Colonic mucosa (tissue), 4 donors: ENCODE measurements at regions not wholly inside any gene's neighbourhood (a gene's known extent, or its start where the extent isn't known, plus 50 kb on each side); places are given as distances from the start of the nearest gene placed in this dataset.

Source experiments
- DNase-seq: peaks from one replicate; pipeline ENCODE4 v3.0.0-alpha.2; 2020
- H3K27ac ChIP-seq: fragments of 200-600 bp; one replicate; pipeline ENCODE4 v1.8.0; 2021
- H3K27me3 ChIP-seq: fragments of 200-600 bp; one replicate; pipeline ENCODE4 v1.8.0; 2021
- H3K36me3 ChIP-seq: fragments of 200-600 bp; one replicate; pipeline ENCODE4 v1.8.0; 2021
- H3K4me1 ChIP-seq: fragments of 200-600 bp; one replicate; pipeline ENCODE4 v1.8.0; 2021; ENCODE audit warnings: mild to moderate bottlenecking
- H3K4me3 ChIP-seq: fragments of 200-600 bp; one replicate; pipeline ENCODE4 v1.8.0; 2021
- H3K9ac ChIP-seq, 2 donors: one replicate each; pipeline ENCODE4 v1.7.0; 2013; ENCODE audit warnings: control low read depth in 2 of 2, low read depth in 2 of 2, low read length in 2 of 2
- H3K9me3 ChIP-seq: fragments of 200-600 bp; one replicate; pipeline ENCODE4 v1.8.0; 2021
- intact Hi-C: fragments of 100-400 bp; cut with DNase I; formaldehyde crosslinking; loops from one replicate; pipeline ENCODE4 v1.14.1; 2022
- TF ChIP-seq, protein P1 (sequence below): fragments of 200-600 bp; IDR thresholded peaks from one replicate; pipeline ENCODE4 v1.8.0; 2022; ENCODE audit warnings: antibody characterized with exemption, mild to moderate bottlenecking
- donor health status: healthy.
- donor health status: DM: no; HTN: no; CAD: no.
- donor health status: DM: no; HTN: no; CAD: no.

- no peaks in the 10 kb centered on the region for H3K27me3 ChIP-seq
- no peaks in the 10 kb centered on the region for H3K36me3 ChIP-seq
- TF ChIP-seq, protein P1, sequence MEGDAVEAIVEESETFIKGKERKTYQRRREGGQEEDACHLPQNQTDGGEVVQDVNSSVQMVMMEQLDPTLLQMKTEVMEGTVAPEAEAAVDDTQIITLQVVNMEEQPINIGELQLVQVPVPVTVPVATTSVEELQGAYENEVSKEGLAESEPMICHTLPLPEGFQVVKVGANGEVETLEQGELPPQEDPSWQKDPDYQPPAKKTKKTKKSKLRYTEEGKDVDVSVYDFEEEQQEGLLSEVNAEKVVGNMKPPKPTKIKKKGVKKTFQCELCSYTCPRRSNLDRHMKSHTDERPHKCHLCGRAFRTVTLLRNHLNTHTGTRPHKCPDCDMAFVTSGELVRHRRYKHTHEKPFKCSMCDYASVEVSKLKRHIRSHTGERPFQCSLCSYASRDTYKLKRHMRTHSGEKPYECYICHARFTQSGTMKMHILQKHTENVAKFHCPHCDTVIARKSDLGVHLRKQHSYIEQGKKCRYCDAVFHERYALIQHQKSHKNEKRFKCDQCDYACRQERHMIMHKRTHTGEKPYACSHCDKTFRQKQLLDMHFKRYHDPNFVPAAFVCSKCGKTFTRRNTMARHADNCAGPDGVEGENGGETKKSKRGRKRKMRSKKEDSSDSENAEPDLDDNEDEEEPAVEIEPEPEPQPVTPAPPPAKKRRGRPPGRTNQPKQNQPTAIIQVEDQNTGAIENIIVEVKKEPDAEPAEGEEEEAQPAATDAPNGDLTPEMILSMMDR, result peak; percentile 65
- peak; percentile 65 for DNase-seq
- peak overlapping the region in 1 of 2 donors; percentile 23 for H3K9ac ChIP-seq
- no peak overlapping the region for H3K4me3 ChIP-seq
- no peaks in the 10 kb centered on the region for H3K9me3 ChIP-seq
- intact Hi-C loops, result no loop called here
- H3K27ac ChIP-seq, result no peak overlapping the region
- peaks cover 3% of the 10 kb centered on the region for H3K4me1 ChIP-seq
Measured at GRCh38 chr14:100654814-100655740, 67.9 kb upstream of the BEGAIN start.

- Histone ChIP-seq H3K9ac (no peak overlapping the region), H3K4me3 (no peak overlapping the region), H3K9me3 (no peaks in the 10 kb centered on the region), H3K27me3 (no peaks in the 10 kb centered on the region), H3K4me1 (peaks cover 3% of the 10 kb centered on the region), H3K27ac (no peak overlapping the region), H3K36me3 (no peaks in the 10 kb centered on the region)
- no peak for DNase-seq
- intact Hi-C loops, result no loop called here
- TF ChIP-seq, protein P1, result no peak
Measured at GRCh38 chr14:100655741-100656085, 68.5 kb upstream of the BEGAIN start.

DNA sequence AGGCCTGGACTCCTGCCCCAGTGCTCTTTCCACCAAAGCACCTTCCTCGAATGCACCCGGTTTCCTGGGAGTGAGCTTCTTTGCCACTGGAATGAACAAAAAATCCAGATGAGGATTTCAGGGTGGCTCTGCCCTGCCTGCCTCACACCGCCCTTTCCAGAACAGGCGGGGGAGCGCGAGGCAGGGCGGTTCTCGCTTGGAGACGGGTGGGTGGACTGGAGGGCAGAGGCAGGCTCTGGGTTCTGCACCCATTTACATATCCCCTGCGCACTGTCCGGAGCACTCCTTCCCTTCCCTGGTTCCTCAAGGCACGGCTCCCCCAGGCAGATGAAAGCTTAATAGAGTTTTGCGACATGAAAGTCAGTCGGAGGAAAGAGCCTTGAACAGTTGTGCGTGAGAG, 69.7 kb upstream of the DLK1 start:
- no peak overlapping the region for H3K9ac ChIP-seq
- DNase-seq, result no peak
- intact Hi-C loops, result no loop called here
- H3K36me3 ChIP-seq, result no peaks in the 10 kb centered on the region
- H3K4me1 ChIP-seq, result peaks cover 3% of the 10 kb centered on the region
- no peaks in the 10 kb centered on the region for H3K9me3 ChIP-seq
- H3K4me3 ChIP-seq, result no peak overlapping the region
- H3K27me3 ChIP-seq, result no peaks in the 10 kb centered on the region
- TF ChIP-seq, protein P1, result no peak
- H3K27ac ChIP-seq, result no peak overlapping the region

DNA sequence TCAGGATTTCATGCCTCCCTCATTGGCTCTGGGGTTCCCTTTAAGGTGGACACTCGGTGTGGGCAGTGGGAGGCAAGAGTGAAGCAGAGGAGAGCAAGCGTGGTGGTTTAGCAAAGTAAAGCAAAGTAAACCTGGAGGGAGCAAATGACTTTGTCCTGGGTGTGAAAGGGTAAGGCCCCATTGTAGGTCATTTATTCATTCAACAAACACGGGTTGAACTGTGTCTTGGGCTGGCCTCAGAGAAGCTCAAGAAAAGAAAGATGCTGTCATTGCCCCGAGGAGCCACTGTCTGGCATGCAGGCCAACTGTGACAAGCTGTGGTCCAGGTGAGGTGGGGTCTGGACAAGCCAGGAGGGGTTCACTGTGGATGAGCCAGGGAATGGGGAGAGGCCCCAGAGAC, 68.9 kb upstream of the DLK1 start:
- H3K27ac ChIP-seq, result no peak overlapping the region
- no peak overlapping the region for H3K9ac ChIP-seq
- peaks cover 3% of the 10 kb centered on the region for H3K4me1 ChIP-seq
- DNase-seq, result no peak
- H3K36me3 ChIP-seq, result no peaks in the 10 kb centered on the region
- H3K27me3 ChIP-seq, result no peaks in the 10 kb centered on the region
- TF ChIP-seq, protein P1, result no peak
- intact Hi-C loops, result no loop called here
- H3K9me3 ChIP-seq, result no peaks in the 10 kb centered on the region
- H3K4me3 ChIP-seq, result no peak overlapping the region

DNA sequence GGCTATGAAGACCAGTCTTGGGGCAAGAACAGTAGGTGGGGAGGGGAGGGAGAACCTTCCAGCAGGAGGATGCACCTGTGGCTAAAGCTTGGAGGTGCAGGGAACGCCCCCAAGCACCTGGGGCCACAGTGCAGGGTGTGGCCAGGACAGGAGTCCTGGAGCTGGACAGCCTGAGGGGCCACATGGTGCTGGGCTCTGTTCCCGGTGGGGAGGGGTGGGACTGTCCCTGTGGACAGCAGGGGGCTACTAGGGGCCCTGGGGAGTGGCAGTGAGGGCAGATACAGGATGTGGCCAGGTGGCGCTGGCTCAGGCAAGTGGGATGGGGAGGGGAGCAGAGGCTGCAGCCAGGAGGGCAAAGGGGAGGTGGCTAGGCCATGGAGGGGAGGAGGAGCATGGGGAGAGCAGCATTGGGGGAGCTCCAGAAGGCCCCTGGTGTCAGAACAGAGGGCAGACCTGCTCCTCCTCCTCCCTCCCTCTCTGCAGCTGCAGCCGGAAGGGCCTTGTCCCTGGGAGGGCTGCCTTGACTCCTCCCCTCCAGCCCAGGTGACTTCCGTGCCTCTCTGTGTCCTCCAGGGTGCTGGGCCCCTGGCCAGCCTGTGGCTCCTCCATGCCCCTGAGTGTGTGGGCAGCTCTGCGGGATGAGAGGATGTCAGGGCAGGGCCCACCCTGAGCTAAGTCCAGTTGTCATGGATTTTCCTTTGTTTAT, 68.4 kb upstream of the DLK1 start:
- TF ChIP-seq, protein P1, result no peak

More for the DNA sequence above, 68.4 kb upstream of the DLK1 start:
- DNase-seq, result peak; percentile 59
- Histone ChIP-seq H3K9ac (no peak overlapping the region), H3K4me1 (peaks cover 3% of the 10 kb centered on the region), H3K27ac (no peak overlapping the region), H3K27me3 (no peaks in the 10 kb centered on the region), H3K9me3 (no peaks in the 10 kb centered on the region), H3K4me3 (no peak overlapping the region), H3K36me3 (no peaks in the 10 kb centered on the region)
- intact Hi-C loops, result no loop called here
